Colonic mucosa (tissue), 4 donors: ENCODE measurements at regions not wholly inside any gene's neighbourhood (a gene's known extent, or its start where the extent isn't known, plus 50 kb on each side); places are given as distances from the start of the nearest gene placed in this dataset.

Experiments
- DNase-seq: peaks from one replicate; pipeline ENCODE4 v3.0.0-alpha.2; 2020
- H3K27ac ChIP-seq: fragments of 200-600 bp; one replicate; pipeline ENCODE4 v1.8.0; 2021
- H3K27me3 ChIP-seq: fragments of 200-600 bp; one replicate; pipeline ENCODE4 v1.8.0; 2021
- H3K36me3 ChIP-seq: fragments of 200-600 bp; one replicate; pipeline ENCODE4 v1.8.0; 2021
- H3K4me1 ChIP-seq: fragments of 200-600 bp; one replicate; pipeline ENCODE4 v1.8.0; 2021; ENCODE audit warnings: mild to moderate bottlenecking
- H3K4me3 ChIP-seq: fragments of 200-600 bp; one replicate; pipeline ENCODE4 v1.8.0; 2021
- H3K9ac ChIP-seq, 2 donors: one replicate each; pipeline ENCODE4 v1.7.0; 2013; ENCODE audit warnings: control low read depth in 2 of 2, low read depth in 2 of 2, low read length in 2 of 2
- H3K9me3 ChIP-seq: fragments of 200-600 bp; one replicate; pipeline ENCODE4 v1.8.0; 2021
- CTCF ChIP-seq: fragments of 200-600 bp; IDR thresholded peaks from one replicate; pipeline ENCODE4 v1.8.0; 2022; ENCODE audit warnings: antibody characterized with exemption, mild to moderate bottlenecking
- intact Hi-C: fragments of 100-400 bp; cut with DNase I; formaldehyde crosslinking; loops from one replicate; pipeline ENCODE4 v1.14.1; 2022
- donor health status: healthy.
- donor health status: DM: no; HTN: no; CAD: no.
- donor health status: DM: no; HTN: no; CAD: no.

GRCh38 chr1:30815556-30815955 lies 58.0 kb upstream of the LAPTM5 start:
- Histone ChIP-seq H3K9me3 (no peaks in the 10 kb centered on the region), H3K4me1 (no peaks in the 10 kb centered on the region), H3K9ac (no peak overlapping the region), H3K27me3 (no peaks in the 10 kb centered on the region), H3K27ac (no peak overlapping the region), H3K4me3 (no peak overlapping the region), H3K36me3 (no peaks in the 10 kb centered on the region)
- no peak for TF ChIP-seq CTCF
- intact Hi-C loops, result no loop called here
- DNase-seq, result no peak

- Histone ChIP-seq H3K9me3 (no peaks in the 10 kb centered on the region), H3K4me1 (no peaks in the 10 kb centered on the region), H3K9ac (no peak overlapping the region), H3K4me3 (no peak overlapping the region), H3K27ac (no peak overlapping the region), H3K27me3 (no peaks in the 10 kb centered on the region), H3K36me3 (no peaks in the 10 kb centered on the region)
- no peak for TF ChIP-seq CTCF
- DNase-seq, result no peak
- intact Hi-C loops, result no loop called here
Measured at GRCh38 chr1:30814292-30814691, 56.7 kb upstream of the LAPTM5 start.

- Histone ChIP-seq H3K4me1 (no peaks in the 10 kb centered on the region), H3K27ac (no peak overlapping the region)
Measured at GRCh38 chr1:30812076-30812475, 54.5 kb upstream of the LAPTM5 start.

GRCh38 chr1:30811187-30811586 lies 53.6 kb upstream of the LAPTM5 start:
- Histone ChIP-seq H3K27ac (no peak overlapping the region), H3K4me3 (no peak overlapping the region), H3K4me1 (no peaks in the 10 kb centered on the region), H3K9ac (no peak overlapping the region), H3K36me3 (no peaks in the 10 kb centered on the region), H3K27me3 (peaks cover 5% of the 10 kb centered on the region), H3K9me3 (no peaks in the 10 kb centered on the region)
- TF ChIP-seq CTCF, result no peak
- intact Hi-C loops, result no loop called here
- DNase-seq, result no peak

More at GRCh38 chr1:30812076-30812475, 54.5 kb upstream of the LAPTM5 start:
- no peak for DNase-seq
- intact Hi-C loops, result no loop called here
- no peak overlapping the region for H3K9ac ChIP-seq
- no peak overlapping the region for H3K4me3 ChIP-seq
- TF ChIP-seq CTCF, result no peak
- no peaks in the 10 kb centered on the region for H3K36me3 ChIP-seq
- no peaks in the 10 kb centered on the region for H3K27me3 ChIP-seq
- H3K9me3 ChIP-seq, result no peaks in the 10 kb centered on the region

- DNase-seq, result no peak
- H3K27ac ChIP-seq, result no peak overlapping the region
- no peaks in the 10 kb centered on the region for H3K36me3 ChIP-seq
- no peak overlapping the region for H3K9ac ChIP-seq
- no peak for TF ChIP-seq CTCF
- H3K27me3 ChIP-seq, result peaks cover 5% of the 10 kb centered on the region
- H3K4me3 ChIP-seq, result no peak overlapping the region
- no peaks in the 10 kb centered on the region for H3K9me3 ChIP-seq
- intact Hi-C loops, result no loop called here
- no peaks in the 10 kb centered on the region for H3K4me1 ChIP-seq
Measured at GRCh38 chr1:30810416-30811080, 53.0 kb upstream of the LAPTM5 start.
